Astrocyte (in vitro differentiated cells and primary cell): ENCODE measurements at regions not wholly inside any gene's neighbourhood (a gene's known extent, or its start where the extent isn't known, plus 50 kb on each side); places are given as distances from the start of the nearest gene placed in this dataset.

Source experiments
- CTCF ChIP-seq: IDR thresholded peaks from 2 replicates; pipeline ENCODE4 v1.5.1; 2011; ENCODE audit warnings: low read depth, mild to moderate bottlenecking, inconsistent platforms, low read length, moderate library complexity; ENCODE audit not compliant: insufficient read depth
- EZH2 ChIP-seq: IDR thresholded peaks from 2 replicates; pipeline ENCODE4 v1.6.1; 2012; ENCODE audit warnings: mild to moderate bottlenecking, low read length, inconsistent platforms; ENCODE audit not compliant: insufficient read depth

- no peak for TF ChIP-seq EZH2
- TF ChIP-seq CTCF = no peak
These were observed 181.0 kb downstream of the ABHD5 start for GRCh38 chr3:43871627-43872245.
